ENCODE measurements at regions not wholly inside any gene's neighbourhood (a gene's known extent, or its start where the extent isn't known, plus 50 kb on each side); places are given as distances from the start of the nearest gene placed in this dataset.

GRCh38 chr13:62434081-62434480, 1018.4 kb upstream of the PCDH20 start:
- no peak overlapping the region for H2BK15ac ChIP-seq (ENCODE audit: low read depth, low read length)
- no peak overlapping the region for H3K4me2 ChIP-seq (ENCODE audit: insufficient read depth, insufficient read length, low read length)
- no peak for DNase-seq
- no peak overlapping the region for H4K5ac ChIP-seq (ENCODE audit: insufficient read length, low read depth, low read length)
- no peak overlapping the region for H3K23ac ChIP-seq (ENCODE audit: insufficient read length, low read depth, low read length)
- no peak overlapping the region for H2AK5ac ChIP-seq (ENCODE audit: insufficient read length, low read length)
- H3K9me3 Mint-ChIP-seq, result no peaks in the 10 kb centered on the region
- H3T11ph ChIP-seq (ENCODE audit: low read length), result no peak overlapping the region
- no peaks in the 10 kb centered on the region for H3K9me3 ChIP-seq (ENCODE audit: control insufficient read depth, low read depth, low read length)
- H2BK20ac ChIP-seq (ENCODE audit: low read depth, low read length, poor library complexity, severe bottlenecking), result no peak overlapping the region
- H3K9ac ChIP-seq (ENCODE audit: extremely low read depth, insufficient read length, low read length), result no peak overlapping the region
- TF ChIP-seq, protein P1, sequence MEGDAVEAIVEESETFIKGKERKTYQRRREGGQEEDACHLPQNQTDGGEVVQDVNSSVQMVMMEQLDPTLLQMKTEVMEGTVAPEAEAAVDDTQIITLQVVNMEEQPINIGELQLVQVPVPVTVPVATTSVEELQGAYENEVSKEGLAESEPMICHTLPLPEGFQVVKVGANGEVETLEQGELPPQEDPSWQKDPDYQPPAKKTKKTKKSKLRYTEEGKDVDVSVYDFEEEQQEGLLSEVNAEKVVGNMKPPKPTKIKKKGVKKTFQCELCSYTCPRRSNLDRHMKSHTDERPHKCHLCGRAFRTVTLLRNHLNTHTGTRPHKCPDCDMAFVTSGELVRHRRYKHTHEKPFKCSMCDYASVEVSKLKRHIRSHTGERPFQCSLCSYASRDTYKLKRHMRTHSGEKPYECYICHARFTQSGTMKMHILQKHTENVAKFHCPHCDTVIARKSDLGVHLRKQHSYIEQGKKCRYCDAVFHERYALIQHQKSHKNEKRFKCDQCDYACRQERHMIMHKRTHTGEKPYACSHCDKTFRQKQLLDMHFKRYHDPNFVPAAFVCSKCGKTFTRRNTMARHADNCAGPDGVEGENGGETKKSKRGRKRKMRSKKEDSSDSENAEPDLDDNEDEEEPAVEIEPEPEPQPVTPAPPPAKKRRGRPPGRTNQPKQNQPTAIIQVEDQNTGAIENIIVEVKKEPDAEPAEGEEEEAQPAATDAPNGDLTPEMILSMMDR (conservative IDR thresholded peaks at IDR 0.05), result no peak
- H3K4me1 ChIP-seq (ENCODE audit: insufficient read depth, low read length), result no peaks in the 10 kb centered on the region
- no peak overlapping the region for H3K4ac ChIP-seq (ENCODE audit: low read depth, low read length)
- H3K27me3 Mint-ChIP-seq (ENCODE audit: low read depth), result no peaks in the 10 kb centered on the region
- no peaks in the 10 kb centered on the region for H4K20me1 ChIP-seq (ENCODE audit: control insufficient read depth, insufficient read depth, insufficient read length)
- no peak overlapping the region for H3K56ac ChIP-seq (ENCODE audit: insufficient read length, low read depth, low read length)
- H2BK5ac ChIP-seq (ENCODE audit: insufficient read length, low read length), result no peak overlapping the region
- H4K8ac ChIP-seq (replicated peaks; ENCODE audit: insufficient read length, low read depth, low read length), result no peak overlapping the region
- no peak overlapping the region for H4K91ac ChIP-seq (ENCODE audit: insufficient read length, low read depth, low read length)
- H3K27ac ChIP-seq (ENCODE audit: insufficient read length, low read depth, low read length), result no peak overlapping the region
- H3K4me1 Mint-ChIP-seq, result peaks cover 3 to 10% of the 10 kb centered on the region in 2 experiments
- H3K14ac ChIP-seq (ENCODE audit: insufficient read depth, low read length), result no peak overlapping the region
- no peaks in the 10 kb centered on the region for H3K79me1 ChIP-seq (ENCODE audit: insufficient read depth, low read depth, low read length, poor library complexity, severe bottlenecking)
- no peak overlapping the region for H2BK120ac ChIP-seq (ENCODE audit: low read depth, low read length, poor library complexity, severe bottlenecking)
- no peaks in the 10 kb centered on the region for H3K27me3 ChIP-seq (ENCODE audit: insufficient read depth, low read length)
- no peak overlapping the region for H2BK12ac ChIP-seq (ENCODE audit: insufficient read length, low read depth, low read length)
- no peak overlapping the region for H3K27ac Mint-ChIP-seq
- no peaks in the 10 kb centered on the region for H3K36me3 Mint-ChIP-seq (ENCODE audit: insufficient read depth in 1 of 3, low read depth in 3 of 3)
- H3K4me3 Mint-ChIP-seq, result no peak overlapping the region
- H3K23me2 ChIP-seq (ENCODE audit: insufficient read length, low read depth, low read length, poor library complexity, severe bottlenecking), result no peaks in the 10 kb centered on the region
- no peak overlapping the region for H3K18ac ChIP-seq (ENCODE audit: insufficient read length, low read depth, low read length)
- H2AFZ ChIP-seq (ENCODE audit: low read length), result no peak overlapping the region
- H3K79me2 ChIP-seq (ENCODE audit: insufficient read depth, low read length), result no peaks in the 10 kb centered on the region
